ENCODE measurements at regions not wholly inside any gene's neighbourhood (a gene's known extent, or its start where the extent isn't known, plus 50 kb on each side); places are given as distances from the start of the nearest gene placed in this dataset.
A peak's percentile ranks its signal among the peaks of the same experiment; 100 is the strongest.

- intact Hi-C loops (cut with DNase I), result no loop called here
- Histone ChIP-seq H3K27ac (no peak overlapping the region), H3K27me3 (no peaks in the 10 kb centered on the region), H3K4me1 (no peaks in the 10 kb centered on the region), H3K36me3 (no peaks in the 10 kb centered on the region), H3K9me3 (no peaks in the 10 kb centered on the region), H3K4me3 (no peak overlapping the region)
- no peak for DNase-seq (ENCODE audit: extremely low spot score in 2 of 2)
- TF ChIP-seq POLR2A (IDR thresholded peaks at IDR 0.05) (no peak), POLR2AphosphoS5 (IDR thresholded peaks at IDR 0.05; ENCODE audit: insufficient read depth in 1 of 2, low read depth in 1 of 2) (no peak), CTCF (IDR thresholded peaks at IDR 0.05) (no peak)
Observed at GRCh38 chr7:49479441-49479840, 294.0 kb upstream of the VWC2 start.

- H3K27ac ChIP-seq, result no peak overlapping the region
- H3K4me3 ChIP-seq, result no peak overlapping the region
- no peaks in the 10 kb centered on the region for H3K9me3 ChIP-seq
- peak in 1 of 2 donors; percentile 44 for TF ChIP-seq POLR2AphosphoS5 (IDR thresholded peaks at IDR 0.05; ENCODE audit: insufficient read depth in 1 of 2, low read depth in 1 of 2)
- no peak for TF ChIP-seq POLR2A (IDR thresholded peaks at IDR 0.05)
- H3K27me3 ChIP-seq, result no peaks in the 10 kb centered on the region
- H3K4me1 ChIP-seq, result no peaks in the 10 kb centered on the region
- no peaks in the 10 kb centered on the region for H3K36me3 ChIP-seq
- intact Hi-C loops (cut with DNase I), result no loop called here
- no peak for DNase-seq (ENCODE audit: extremely low spot score in 2 of 2)
Observed at GRCh38 chr7:49479936-49480544, 293.4 kb upstream of the VWC2 start.

- intact Hi-C loops (cut with DNase I), result no loop called here
- Histone ChIP-seq H3K36me3 (no peaks in the 10 kb centered on the region), H3K9me3 (no peaks in the 10 kb centered on the region), H3K4me3 (no peak overlapping the region), H3K27me3 (no peaks in the 10 kb centered on the region), H3K27ac (no peak overlapping the region), H3K4me1 (no peaks in the 10 kb centered on the region)
- DNase-seq (ENCODE audit: extremely low spot score in 2 of 2), result no peak
- TF ChIP-seq CTCF (IDR thresholded peaks at IDR 0.05), result no peak
- TF ChIP-seq POLR2A (IDR thresholded peaks at IDR 0.05), result no peak
Observed at GRCh38 chr7:49481075-49481474, 292.4 kb upstream of the VWC2 start.

GRCh38 chr7:49483142-49483541 is 290.3 kb upstream of the VWC2 start:
- intact Hi-C loops (cut with DNase I), result no loop called here
- no peaks in the 10 kb centered on the region for H3K4me1 ChIP-seq
- H3K4me3 ChIP-seq, result no peak overlapping the region
- H3K27ac ChIP-seq, result no peak overlapping the region
- DNase-seq (ENCODE audit: extremely low spot score in 2 of 2), result no peak
- no peaks in the 10 kb centered on the region for H3K27me3 ChIP-seq
- H3K9me3 ChIP-seq, result no peaks in the 10 kb centered on the region
- TF ChIP-seq POLR2A (IDR thresholded peaks at IDR 0.05), result no peak
- no peak for TF ChIP-seq POLR2AphosphoS5 (IDR thresholded peaks at IDR 0.05; ENCODE audit: insufficient read depth in 1 of 2, low read depth in 1 of 2)
- no peak for TF ChIP-seq CTCF (IDR thresholded peaks at IDR 0.05)
- H3K36me3 ChIP-seq, result no peaks in the 10 kb centered on the region

- no peak for DNase-seq (ENCODE audit: extremely low spot score in 2 of 2)
- Histone ChIP-seq H3K27me3 (no peaks in the 10 kb centered on the region), H3K4me3 (no peak overlapping the region), H3K36me3 (no peaks in the 10 kb centered on the region), H3K27ac (no peak overlapping the region), H3K4me1 (no peaks in the 10 kb centered on the region), H3K9me3 (no peaks in the 10 kb centered on the region)
- intact Hi-C loops (cut with DNase I), result no loop called here
- no peak for TF ChIP-seq CTCF (IDR thresholded peaks at IDR 0.05)
- TF ChIP-seq POLR2AphosphoS5 (IDR thresholded peaks at IDR 0.05; ENCODE audit: insufficient read depth in 1 of 2, low read depth in 1 of 2), result no peak
- TF ChIP-seq POLR2A (IDR thresholded peaks at IDR 0.05), result no peak
Observed at GRCh38 chr7:49486974-49487829, 286.2 kb upstream of the VWC2 start.
